GM12892 (cell line): ENCODE measurements at regions not wholly inside any gene's neighbourhood (a gene's known extent, or its start where the extent isn't known, plus 50 kb on each side); places are given as distances from the start of the nearest gene placed in this dataset.

Source experiments
- DNase-seq: peaks from one replicate; pipeline ENCODE4 v3.0.0; 2011; ENCODE audit not compliant: insufficient read length
- FAIRE-seq: peaks from 2 replicates; lab custom pipeline; 2011; peaks lifted over from hg19 to GRCh38; lab: Jason Lieb, UNC
- POLR2A ChIP-seq: IDR thresholded peaks from 2 replicates; pipeline ENCODE4 v1.6.1; 2011; ENCODE audit warnings: low read depth, low read length, control low read depth
- POLR2AphosphoS5 ChIP-seq: IDR thresholded peaks from 2 replicates; pipeline ENCODE4 v1.6.1; 2011; ENCODE audit warnings: low read depth, low read length, control low read depth
- TAF1 ChIP-seq: IDR thresholded peaks from 2 replicates; pipeline ENCODE4 v1.6.1; 2011; ENCODE audit warnings: low read depth, mild to moderate bottlenecking, control low read depth, low read length, borderline replicate concordance

DNA sequence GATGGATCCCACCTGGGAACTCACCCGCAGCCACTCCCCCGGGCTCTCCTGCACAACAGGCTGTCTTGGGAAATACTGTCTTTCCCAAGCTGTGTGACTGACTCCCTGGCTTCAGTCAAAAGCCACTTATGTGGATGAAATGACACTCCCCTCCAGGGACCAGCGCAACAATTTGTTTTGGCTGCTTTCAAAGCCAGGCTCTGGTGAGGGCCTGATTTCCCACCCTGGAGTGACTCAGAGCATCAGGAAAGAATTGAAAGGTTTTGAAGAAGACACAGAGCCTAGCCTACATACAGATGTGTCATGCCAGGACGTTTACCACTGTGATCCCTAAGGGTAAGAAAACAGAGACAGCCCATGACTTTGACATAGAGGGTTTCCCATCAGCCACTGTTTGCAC is 550.5 kb downstream of the MIAT start:
- FAIRE-seq (no peak), DNase-seq (no peak)
- TF ChIP-seq POLR2AphosphoS5 (no peak), TAF1 (no peak), POLR2A (no peak)

DNA sequence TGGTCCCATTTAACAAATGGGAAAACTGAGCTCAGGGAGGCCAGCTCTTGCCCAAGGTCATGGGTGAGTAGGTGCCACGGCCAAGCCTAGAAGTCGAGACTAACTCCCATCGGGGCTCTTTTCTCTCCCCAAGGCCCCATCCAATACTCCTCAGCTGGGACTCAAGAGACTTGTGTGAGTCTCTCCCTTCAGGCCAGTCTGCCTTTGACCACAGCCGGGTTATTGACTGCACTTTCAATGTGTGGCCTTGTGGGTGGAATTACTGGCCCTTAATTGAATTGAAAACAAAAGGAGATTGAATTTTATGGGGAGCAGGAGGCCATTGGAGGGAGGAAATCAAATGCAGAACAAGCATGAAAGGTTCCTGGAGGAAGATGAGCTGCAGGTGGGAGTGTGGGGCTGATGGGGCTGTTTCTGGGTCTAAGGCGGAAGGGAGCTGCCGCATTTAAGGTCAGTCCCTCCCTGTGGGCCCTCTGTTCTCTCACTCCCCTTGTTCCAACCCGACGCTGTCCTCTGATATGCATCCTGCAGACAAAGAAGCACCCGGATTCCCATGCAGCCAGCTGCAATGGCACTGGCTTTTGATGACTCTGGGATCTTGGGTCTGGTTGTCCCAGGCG is 552.8 kb downstream of the MIAT start:
- no peak for DNase-seq
- FAIRE-seq, result no peak
- TF ChIP-seq POLR2AphosphoS5 (no peak), TAF1 (no peak), POLR2A (no peak)

DNA sequence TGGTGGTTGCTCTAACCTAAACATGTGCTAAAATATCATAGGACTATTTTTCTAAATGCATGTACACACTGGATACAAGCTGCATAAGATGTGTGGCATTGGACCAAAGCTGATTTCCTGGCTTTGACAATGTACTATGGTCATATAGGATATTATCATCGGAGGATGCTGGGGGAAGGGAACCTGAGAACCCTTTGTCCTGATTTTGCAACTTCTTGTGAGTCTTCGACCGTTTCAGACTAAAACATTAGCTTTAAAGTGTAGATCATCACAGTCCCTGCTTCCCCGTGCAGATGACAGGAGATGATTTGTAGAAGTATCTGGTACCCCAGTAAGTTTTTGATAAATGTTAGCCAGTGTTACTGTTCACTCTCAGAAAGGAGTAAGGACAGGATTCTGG is 554.7 kb downstream of the MIAT start:
- FAIRE-seq, result no peak
- no peak for DNase-seq
- TF ChIP-seq TAF1 (no peak), POLR2A (no peak), POLR2AphosphoS5 (no peak)

DNA sequence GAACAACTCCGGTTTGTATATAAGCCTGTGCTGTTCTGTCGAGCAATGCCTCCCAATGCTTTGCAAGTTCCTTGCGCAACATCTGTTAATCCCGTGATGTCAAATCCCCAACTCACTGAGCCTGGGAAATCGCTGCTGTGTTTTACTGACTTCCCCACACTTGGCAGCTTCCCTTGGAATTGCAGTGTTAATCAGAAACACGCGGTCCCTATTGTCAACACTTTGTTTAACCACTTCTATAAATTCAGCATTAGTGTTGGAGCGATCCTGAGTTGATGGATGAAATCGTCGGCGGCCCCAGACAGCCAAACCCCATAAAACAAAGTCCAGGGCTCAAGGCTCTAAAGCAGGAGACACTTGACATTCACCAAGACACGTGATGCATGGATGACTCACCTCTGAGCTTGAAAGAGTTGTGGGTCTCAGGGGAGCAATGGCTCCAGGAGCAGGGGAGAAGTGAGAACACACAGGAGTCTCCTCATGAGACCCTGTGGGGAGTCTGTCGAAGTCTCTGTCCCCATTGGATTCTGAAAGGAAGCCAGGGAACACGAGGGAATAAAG is 555.3 kb downstream of the MIAT start:
- FAIRE-seq, result no peak
- TF ChIP-seq TAF1 (no peak), POLR2A (no peak), POLR2AphosphoS5 (no peak)
- DNase-seq, result no peak

DNA sequence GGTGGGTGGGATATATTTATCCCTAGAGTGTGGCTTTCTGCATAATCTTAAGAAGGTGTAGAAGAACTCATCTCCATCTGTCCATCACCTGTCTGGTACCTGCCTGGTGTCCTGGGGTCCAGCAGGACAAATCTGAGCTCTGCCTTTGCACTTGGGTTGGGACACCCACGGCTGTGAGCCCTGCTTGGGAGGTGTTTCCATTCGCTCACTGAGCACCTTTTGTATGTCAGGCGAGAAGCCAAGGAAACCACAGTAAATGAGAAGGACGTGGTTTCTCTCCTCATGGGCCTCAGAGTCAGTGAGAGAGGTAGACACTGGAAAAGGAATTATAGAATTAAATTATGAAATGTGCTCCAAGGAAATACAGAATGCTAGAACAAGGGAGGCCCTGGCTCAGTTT is 555.9 kb downstream of the MIAT start:
- no peak for FAIRE-seq
- no peak for DNase-seq
- TF ChIP-seq TAF1 (no peak), POLR2AphosphoS5 (no peak), POLR2A (no peak)

DNA sequence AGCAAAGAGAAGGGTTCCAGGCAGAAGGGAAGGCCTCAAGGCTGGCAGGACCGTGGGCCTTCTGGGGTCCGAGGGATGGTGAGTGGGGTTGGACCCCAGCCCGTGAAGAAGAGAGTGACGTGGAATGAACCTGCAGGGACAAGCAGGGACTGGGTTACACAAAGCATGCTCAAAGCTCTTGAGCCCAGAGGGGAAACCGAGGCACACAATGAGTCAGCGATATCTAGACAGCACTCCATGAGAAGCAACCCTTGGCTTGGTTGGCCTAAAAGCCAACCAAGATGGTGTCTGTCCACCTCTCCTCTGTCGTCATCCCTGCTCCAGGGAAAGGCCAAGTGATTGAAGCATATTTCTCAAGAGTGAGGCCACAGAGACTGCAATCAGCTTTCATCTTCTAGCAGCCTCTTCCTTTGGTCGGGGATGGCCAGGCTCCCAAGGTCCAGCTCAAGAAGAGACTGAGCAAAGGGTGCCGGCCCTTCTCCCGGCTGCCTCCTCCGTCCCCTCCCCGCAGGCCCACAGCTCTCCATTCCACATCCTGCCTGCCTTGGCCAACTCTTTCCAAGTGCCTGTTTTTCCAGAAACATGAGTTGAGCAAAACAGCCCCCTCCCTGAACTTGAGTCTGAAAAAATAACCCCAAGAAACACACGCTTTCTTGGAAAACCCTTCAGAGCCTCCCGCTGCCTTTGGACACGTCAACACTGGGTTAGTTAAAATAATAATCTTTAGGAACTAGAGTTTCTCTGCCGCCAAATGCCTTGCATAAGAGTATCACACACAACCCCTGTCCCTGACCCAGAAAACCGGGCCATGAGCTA is 556.6 kb downstream of the MIAT start:
- DNase-seq, result no peak
- FAIRE-seq, result no peak
- no peak for TF ChIP-seq TAF1
- TF ChIP-seq POLR2AphosphoS5, result no peak
- TF ChIP-seq POLR2A, result no peak

DNA sequence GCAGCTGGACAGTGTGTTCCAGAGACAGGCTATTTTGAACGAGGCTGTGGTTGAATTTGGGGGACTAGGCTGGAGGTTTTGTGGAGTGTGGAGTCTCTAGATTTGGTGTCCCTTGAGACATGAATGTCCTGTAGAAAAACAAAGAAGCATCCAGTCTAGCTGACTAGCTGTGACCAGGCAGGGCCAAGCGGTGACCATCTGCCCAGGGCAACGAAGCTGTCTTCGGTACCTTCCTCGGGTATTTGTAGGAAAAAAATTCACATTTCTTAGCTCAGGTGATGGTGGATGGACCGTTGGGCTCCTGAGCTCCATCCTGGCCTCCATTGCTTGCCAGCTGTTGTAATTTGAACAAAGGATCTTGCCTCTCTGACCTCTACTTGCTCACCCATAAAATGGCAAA is 557.3 kb downstream of the MIAT start:
- TF ChIP-seq POLR2A (no peak), TAF1 (no peak), POLR2AphosphoS5 (no peak)
- FAIRE-seq, result no peak

DNA sequence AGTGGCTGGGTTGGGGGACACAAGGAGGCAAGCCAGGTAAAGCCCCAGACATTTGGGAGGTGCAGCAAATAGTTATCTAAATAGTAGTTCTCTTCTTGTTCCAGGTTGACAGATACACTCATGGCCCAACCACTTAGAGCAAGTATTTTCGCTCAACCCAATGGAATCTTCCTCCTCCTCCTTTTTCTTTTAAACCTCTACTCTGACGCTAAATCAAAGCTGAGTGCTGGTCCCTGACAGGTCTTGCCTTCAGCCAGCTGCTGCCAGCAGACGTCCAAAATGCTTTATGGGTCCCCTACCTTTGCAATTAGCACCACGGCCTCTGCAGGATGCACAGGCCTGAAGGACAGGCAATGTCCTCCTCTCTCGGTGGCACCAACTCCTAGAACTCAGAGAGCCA is 558.5 kb downstream of the MIAT start:
- FAIRE-seq, result no peak
- TF ChIP-seq TAF1, result no peak
- no peak for TF ChIP-seq POLR2A
- no peak for TF ChIP-seq POLR2AphosphoS5
- no peak for DNase-seq

More for the DNA sequence above, 557.3 kb downstream of the MIAT start:
- DNase-seq, result no peak

DNA sequence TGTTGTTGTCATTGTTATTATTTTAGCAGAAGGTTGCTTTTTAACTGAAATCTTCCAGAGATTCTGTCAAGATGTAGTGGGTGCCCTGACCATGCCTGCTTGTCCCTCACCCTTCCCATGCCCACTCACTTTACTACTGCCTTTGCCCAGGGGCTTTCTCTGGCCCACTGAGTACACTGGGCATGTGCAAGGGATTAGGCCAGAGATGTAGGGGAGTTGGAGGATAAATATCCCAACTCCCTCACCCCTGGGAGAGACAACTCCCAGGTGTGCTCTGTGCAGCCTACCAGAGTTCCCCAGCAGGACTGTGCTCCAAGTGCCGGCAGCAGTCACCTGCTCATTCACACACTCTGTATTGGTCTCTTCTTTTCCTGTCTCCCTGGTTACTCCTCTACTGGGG is 559.1 kb downstream of the MIAT start:
- TF ChIP-seq POLR2AphosphoS5, result no peak
- DNase-seq, result no peak
- no peak for FAIRE-seq

DNA sequence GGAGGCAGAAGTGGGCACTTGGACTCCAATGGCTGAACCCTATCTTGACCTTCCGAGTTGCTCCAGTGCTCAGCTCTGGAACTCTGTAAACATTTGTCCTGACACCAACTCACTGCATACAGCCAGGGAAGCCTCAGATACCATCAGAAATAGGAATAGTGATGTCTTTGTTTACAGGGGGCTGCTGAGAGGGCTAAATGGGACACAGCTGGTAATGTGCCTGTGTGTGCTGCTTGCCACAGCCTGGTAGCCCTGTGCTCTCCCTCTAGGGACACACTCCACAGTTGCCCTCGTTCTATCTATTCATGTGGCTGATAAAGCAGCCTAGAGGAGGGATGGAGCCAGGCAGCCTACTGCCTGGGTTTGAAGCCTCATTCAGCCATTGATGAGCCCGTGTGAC is 559.8 kb downstream of the MIAT start:
- DNase-seq (no peak), FAIRE-seq (no peak)
- TF ChIP-seq TAF1, result no peak
- no peak for TF ChIP-seq POLR2A
- no peak for TF ChIP-seq POLR2AphosphoS5

DNA sequence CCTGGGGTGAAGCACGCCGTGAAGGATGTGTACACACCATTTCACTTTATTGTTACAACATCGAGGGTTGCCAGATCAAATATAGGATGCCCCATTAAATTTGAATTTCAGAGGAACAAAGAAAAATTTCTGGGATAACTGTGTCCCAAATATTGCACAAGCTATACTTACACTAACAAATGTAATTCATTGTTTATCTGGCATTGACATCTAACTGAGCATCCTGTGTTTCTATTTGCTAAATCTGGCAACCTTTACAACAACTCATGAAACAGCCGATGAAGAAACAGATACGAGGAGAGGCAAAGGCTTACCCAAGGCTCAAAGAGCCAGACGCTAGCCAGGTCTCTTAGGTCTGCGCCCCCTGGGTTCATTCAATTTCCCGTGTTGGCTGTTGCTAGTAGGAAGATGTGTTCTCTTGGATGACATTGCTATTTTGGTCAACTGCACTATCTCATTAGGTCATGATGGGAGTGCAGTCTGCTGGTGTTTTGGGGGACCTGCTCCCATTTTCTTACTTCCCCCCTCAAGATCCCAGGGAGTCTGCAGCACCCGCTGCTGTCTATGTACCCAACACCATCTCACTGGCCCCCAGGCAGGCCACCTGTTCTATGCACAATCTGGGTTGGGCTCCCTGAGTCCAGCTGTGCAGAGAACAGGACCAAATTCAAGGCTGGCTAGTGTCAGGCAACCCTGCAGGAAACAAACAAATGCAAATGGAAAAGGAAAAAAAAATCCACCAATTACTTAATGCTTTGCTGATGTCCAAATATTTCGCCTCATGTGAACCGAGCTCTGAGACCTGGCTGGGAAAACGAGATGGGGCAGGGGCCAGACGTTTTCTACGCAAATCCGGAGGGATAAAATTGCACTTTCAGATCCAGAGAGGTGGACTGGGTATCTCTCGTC is 560.9 kb downstream of the MIAT start:
- TF ChIP-seq TAF1 (no peak), POLR2A (no peak), POLR2AphosphoS5 (no peak)
- FAIRE-seq (no peak), DNase-seq (no peak)
